Mesothelial cell of epicardium (in vitro differentiated cells): ENCODE measurements at regions not wholly inside any gene's neighbourhood (a gene's known extent, or its start where the extent isn't known, plus 50 kb on each side); places are given as distances from the start of the nearest gene placed in this dataset.

Experiments used
- DNase-seq, 2 experiments: peaks; one replicate each; pipeline ENCODE4 v3.0.0; 2021; ENCODE audit warnings: low spot score in 2 of 2; ENCODE audit not compliant: unreplicated experiment in 2 of 2
- H3K27ac Mint-ChIP-seq: 2 replicates; pipeline ENCODE4 v1.8.0; 2021; ENCODE audit warnings: mixed read lengths
- H3K27me3 Mint-ChIP-seq: 2 replicates; pipeline ENCODE4 v1.8.0; 2021; ENCODE audit warnings: low read depth, mixed read lengths
- H3K36me3 Mint-ChIP-seq: 2 replicates; pipeline ENCODE4 v1.8.0; 2021; ENCODE audit warnings: mixed read lengths
- H3K4me1 Mint-ChIP-seq: 2 replicates; pipeline ENCODE4 v1.8.0; 2021; ENCODE audit warnings: mixed read lengths
- H3K4me3 Mint-ChIP-seq: 2 replicates; pipeline ENCODE4 v1.8.0; 2021; ENCODE audit warnings: mild to moderate bottlenecking, moderate library complexity, mixed read lengths
- H3K9me3 Mint-ChIP-seq: 2 replicates; pipeline ENCODE4 v1.8.0; 2021; ENCODE audit warnings: mixed read lengths
- TF ChIP-seq, protein P1 (sequence below): fragments of 200-600 bp; sonication (generic); IDR thresholded peaks from one replicate; pipeline ENCODE4 v1.5.0; 2021; ENCODE audit warnings: antibody characterized with exemption; ENCODE audit not compliant: unreplicated experiment

DNA sequence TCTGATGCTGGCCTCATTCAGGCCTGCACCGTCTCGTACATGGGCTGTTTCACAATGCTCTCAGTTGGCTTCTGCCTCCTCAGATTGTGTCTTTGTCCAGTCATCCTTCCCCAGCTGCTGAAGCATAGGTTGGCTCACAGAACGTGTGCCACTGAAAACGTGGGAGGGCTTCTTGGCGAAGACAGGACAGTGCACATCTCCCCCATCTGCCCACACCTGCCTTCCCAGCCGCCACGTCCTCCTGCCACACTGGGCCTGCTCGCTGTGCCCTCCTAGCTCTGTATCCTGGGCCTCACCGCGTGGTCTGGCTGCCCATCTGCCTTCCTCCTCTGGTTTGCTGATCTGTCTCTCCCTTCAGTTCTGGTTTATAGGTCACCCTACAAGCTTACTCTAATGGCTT lies 230.0 kb upstream of the TOPAZ1 start:
- Mint-ChIP-seq H3K27me3 (peaks cover 22% of the 10 kb centered on the region), H3K4me3 (no peak overlapping the region), H3K27ac (no peak overlapping the region), H3K36me3 (no peaks in the 10 kb centered on the region), H3K4me1 (no peaks in the 10 kb centered on the region), H3K9me3 (no peaks in the 10 kb centered on the region)
- TF ChIP-seq, protein P1, sequence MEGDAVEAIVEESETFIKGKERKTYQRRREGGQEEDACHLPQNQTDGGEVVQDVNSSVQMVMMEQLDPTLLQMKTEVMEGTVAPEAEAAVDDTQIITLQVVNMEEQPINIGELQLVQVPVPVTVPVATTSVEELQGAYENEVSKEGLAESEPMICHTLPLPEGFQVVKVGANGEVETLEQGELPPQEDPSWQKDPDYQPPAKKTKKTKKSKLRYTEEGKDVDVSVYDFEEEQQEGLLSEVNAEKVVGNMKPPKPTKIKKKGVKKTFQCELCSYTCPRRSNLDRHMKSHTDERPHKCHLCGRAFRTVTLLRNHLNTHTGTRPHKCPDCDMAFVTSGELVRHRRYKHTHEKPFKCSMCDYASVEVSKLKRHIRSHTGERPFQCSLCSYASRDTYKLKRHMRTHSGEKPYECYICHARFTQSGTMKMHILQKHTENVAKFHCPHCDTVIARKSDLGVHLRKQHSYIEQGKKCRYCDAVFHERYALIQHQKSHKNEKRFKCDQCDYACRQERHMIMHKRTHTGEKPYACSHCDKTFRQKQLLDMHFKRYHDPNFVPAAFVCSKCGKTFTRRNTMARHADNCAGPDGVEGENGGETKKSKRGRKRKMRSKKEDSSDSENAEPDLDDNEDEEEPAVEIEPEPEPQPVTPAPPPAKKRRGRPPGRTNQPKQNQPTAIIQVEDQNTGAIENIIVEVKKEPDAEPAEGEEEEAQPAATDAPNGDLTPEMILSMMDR, result no peak
- no peak for DNase-seq

DNA sequence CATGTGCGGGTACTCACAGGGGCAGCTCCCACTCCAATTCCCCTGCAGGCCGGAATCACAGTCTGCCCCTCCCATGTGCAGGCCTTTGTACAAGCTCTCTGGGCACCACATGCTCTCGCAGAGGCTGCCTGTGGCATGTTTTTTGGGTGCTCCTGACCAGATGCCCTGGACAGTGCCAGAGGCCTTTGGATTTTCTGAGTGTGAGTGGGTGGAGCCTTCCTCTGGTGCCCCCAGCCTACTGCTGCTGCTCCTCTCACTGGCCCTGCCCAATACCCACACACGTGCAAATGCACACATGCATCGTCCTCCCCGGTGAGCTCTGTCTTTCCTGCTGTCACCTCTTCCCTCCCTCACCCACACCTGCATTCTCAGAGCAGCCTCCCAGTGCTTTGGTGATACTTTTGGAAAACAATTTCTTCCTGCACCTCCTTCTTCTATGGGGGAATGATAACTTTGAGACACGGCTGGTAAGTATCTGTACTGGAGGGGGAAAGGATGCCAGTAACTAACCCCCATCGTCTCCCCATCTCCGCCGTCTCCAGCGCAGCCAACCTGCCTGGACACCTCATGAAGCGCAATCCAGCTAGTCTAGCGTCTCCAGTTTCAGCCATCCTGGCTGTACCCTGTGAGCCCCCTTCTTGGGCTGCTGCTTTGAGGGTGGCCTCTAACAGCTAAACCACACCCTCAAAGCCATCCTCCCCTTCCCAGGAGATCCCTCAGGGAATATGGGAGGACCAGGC lies 229.4 kb upstream of the TOPAZ1 start:
- DNase-seq, result no peak
- peaks cover 25% of the 10 kb centered on the region for H3K27me3 Mint-ChIP-seq
- H3K4me1 Mint-ChIP-seq, result no peaks in the 10 kb centered on the region
- no peaks in the 10 kb centered on the region for H3K36me3 Mint-ChIP-seq
- H3K27ac Mint-ChIP-seq, result no peak overlapping the region
- no peaks in the 10 kb centered on the region for H3K9me3 Mint-ChIP-seq
- H3K4me3 Mint-ChIP-seq, result no peak overlapping the region
- TF ChIP-seq, protein P1, result no peak

DNA sequence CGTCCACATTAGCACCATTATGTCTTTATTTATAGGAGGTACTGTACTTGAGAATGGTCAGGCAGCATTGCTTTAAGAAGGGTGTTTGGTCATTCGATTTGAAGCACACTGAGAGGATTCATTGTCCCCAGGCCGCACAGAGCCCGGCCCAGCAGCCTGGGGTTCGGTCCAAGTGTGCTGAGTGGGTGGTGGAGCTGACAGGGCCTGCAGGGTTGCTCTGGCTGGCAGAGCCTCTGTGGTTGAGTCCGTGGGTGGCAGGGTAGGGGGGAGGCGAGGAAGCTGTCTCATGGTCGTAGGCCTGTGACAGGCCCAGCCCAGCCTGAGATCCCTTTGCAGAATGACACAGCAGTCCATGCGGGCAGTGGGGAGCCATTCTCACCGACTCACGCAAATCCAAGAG lies 227.7 kb upstream of the TOPAZ1 start:
- TF ChIP-seq, protein P1, result no peak
- no peak for DNase-seq
- Mint-ChIP-seq H3K9me3 (no peaks in the 10 kb centered on the region), H3K27me3 (peaks cover 29% of the 10 kb centered on the region), H3K4me1 (no peaks in the 10 kb centered on the region), H3K4me3 (no peak overlapping the region), H3K36me3 (no peaks in the 10 kb centered on the region), H3K27ac (no peak overlapping the region)

DNA sequence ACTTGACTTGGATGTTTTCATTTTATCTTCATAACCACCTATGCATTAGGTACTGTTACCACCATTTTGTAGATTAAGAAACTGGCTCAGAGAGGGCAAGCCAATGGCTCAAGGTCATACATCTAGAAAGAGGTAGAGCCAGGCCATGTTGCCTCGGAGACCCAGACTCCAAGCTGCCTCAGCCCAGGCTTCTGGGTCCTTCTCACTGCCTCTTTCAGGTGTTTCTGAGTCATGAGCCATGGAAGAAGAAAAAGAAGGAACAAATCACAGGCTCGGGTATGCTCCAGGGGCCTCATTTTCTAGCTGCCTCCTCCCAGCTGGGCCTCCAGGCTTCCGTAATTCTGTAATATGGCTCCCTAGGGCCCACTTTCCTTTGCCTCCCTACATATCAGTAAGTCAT lies 226.5 kb upstream of the TOPAZ1 start:
- no peak for DNase-seq
- H3K27me3 Mint-ChIP-seq, result peaks cover 32% of the 10 kb centered on the region
- TF ChIP-seq, protein P1, result no peak
- no peaks in the 10 kb centered on the region for H3K9me3 Mint-ChIP-seq
- no peak overlapping the region for H3K4me3 Mint-ChIP-seq
- no peak overlapping the region for H3K27ac Mint-ChIP-seq
- H3K36me3 Mint-ChIP-seq, result no peaks in the 10 kb centered on the region
- H3K4me1 Mint-ChIP-seq, result no peaks in the 10 kb centered on the region

DNA sequence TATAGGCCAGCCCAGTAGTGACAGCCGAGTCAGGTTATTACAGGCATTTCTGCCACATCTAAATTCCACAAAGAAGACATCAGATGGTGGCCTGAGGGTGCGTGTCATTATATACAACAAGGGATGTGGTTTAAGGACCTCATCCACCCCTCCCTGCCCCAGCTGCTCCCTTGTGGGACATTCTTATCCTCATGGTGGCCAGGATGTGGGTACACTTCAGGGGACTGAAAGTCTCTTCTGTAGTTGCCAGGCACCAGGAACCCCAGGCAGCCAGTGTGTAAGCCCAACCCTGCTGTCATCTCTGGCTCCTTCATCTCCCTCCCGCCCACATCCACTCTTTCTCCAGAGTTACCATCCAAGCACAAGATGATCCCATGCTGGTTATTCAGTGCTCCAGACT lies 224.9 kb upstream of the TOPAZ1 start:
- no peak for DNase-seq
- no peaks in the 10 kb centered on the region for H3K36me3 Mint-ChIP-seq
- no peak overlapping the region for H3K27ac Mint-ChIP-seq
- peaks cover 44% of the 10 kb centered on the region for H3K27me3 Mint-ChIP-seq
- H3K4me1 Mint-ChIP-seq, result peaks cover 2% of the 10 kb centered on the region
- TF ChIP-seq, protein P1, result no peak
- no peaks in the 10 kb centered on the region for H3K9me3 Mint-ChIP-seq
- no peak overlapping the region for H3K4me3 Mint-ChIP-seq
